ENCODE measurements at regions not wholly inside any gene's neighbourhood (a gene's known extent, or its start where the extent isn't known, plus 50 kb on each side); places are given as distances from the start of the nearest gene placed in this dataset.

DNA sequence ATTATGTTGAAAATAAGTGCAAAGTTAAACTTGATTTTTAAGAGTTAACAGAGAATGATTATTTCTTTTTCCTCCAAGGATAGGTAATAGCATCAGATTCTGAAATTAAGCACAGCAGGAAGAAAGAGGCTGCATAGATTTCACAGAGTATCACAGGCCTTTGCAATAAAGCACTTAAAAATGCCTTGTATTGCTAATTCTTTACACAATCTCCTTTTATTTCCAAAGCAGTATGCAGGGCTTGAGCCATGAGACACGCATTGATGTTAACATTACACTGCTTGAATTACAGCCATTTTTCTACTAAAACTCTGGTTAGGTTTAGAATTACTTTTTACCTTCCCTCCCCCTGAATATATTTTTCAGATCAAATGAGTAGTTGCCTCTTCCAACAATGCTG lies 398.3 kb downstream of the BCAT1 start:
- Histone ChIP-seq H2AFZ (ENCODE audit: insufficient read depth, low read depth, low read length, poor library complexity, severe bottlenecking) (no peak overlapping the region), H3K4me1 (ENCODE audit: control insufficient read depth in 2 of 2, insufficient read depth in 2 of 2, low read length in 2 of 2) (no peaks in the 10 kb centered on the region), H3K4me3 (ENCODE audit: control extremely low read depth in 1 of 5, extremely low read depth in 1 of 5, insufficient read depth in 1 of 5, low read depth in 2 of 5, low read length in 4 of 5) (no peak overlapping the region), H3K9ac (ENCODE audit: low read length) (no peak overlapping the region), H3K27ac (ENCODE audit: low read length in 2 of 2) (no peak overlapping the region), H3K79me2 (ENCODE audit: control insufficient read depth, insufficient read depth, low read length) (peaks cover 2% of the 10 kb centered on the region), H3K27me3 (replicated peaks in 1 of 4; ENCODE audit: control extremely low read depth in 1 of 4, control insufficient read depth in 3 of 4, insufficient read depth in 4 of 4, low read length in 3 of 4) (no peaks in the 10 kb centered on the region), H4K20me1 (ENCODE audit: control insufficient read depth, insufficient read depth, low read length, poor library complexity, severe bottlenecking) (no peaks in the 10 kb centered on the region), H3K9me3 (ENCODE audit: control extremely low read depth in 1 of 3, control insufficient read depth in 2 of 3, insufficient read depth in 1 of 3, low read length in 2 of 3) (peaks cover 0 to 2% (median 0%) of the 10 kb centered on the region in 3 donors), H3K36me3 (replicated peaks in 1 of 2; ENCODE audit: control extremely low read depth in 1 of 2, control insufficient read depth in 1 of 2, extremely low read depth in 1 of 2, insufficient read depth in 2 of 2, low read length in 1 of 2) (no peaks in the 10 kb centered on the region), H3K4me2 (replicated peaks; ENCODE audit: low read depth, low read length, poor library complexity, severe bottlenecking) (no peak overlapping the region)
- DNase-seq, result no peak
- no CpG with 5 or more reads among the region's 1 CpG for WGBS (ENCODE audit: insufficient coverage)
- TF ChIP-seq, protein P1, sequence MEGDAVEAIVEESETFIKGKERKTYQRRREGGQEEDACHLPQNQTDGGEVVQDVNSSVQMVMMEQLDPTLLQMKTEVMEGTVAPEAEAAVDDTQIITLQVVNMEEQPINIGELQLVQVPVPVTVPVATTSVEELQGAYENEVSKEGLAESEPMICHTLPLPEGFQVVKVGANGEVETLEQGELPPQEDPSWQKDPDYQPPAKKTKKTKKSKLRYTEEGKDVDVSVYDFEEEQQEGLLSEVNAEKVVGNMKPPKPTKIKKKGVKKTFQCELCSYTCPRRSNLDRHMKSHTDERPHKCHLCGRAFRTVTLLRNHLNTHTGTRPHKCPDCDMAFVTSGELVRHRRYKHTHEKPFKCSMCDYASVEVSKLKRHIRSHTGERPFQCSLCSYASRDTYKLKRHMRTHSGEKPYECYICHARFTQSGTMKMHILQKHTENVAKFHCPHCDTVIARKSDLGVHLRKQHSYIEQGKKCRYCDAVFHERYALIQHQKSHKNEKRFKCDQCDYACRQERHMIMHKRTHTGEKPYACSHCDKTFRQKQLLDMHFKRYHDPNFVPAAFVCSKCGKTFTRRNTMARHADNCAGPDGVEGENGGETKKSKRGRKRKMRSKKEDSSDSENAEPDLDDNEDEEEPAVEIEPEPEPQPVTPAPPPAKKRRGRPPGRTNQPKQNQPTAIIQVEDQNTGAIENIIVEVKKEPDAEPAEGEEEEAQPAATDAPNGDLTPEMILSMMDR (IDR thresholded peaks at IDR 0.05), result no peak
- TF ChIP-seq EZH2 (IDR thresholded peaks at IDR 0.05; ENCODE audit: borderline replicate concordance, insufficient read depth, low read depth, low read length, poor library complexity, severe bottlenecking), result no peak
- Mint-ChIP-seq H3K4me1 (peaks cover 2% of the 10 kb centered on the region), H3K27ac (no peak overlapping the region), H3K27me3 (no peaks in the 10 kb centered on the region), H3K4me3 (no peak overlapping the region), H3K9me3 (ENCODE audit: insufficient read depth) (peaks cover 3% of the 10 kb centered on the region)
- intact Hi-C loops (cut with micrococcal nuclease), result no loop called here
- ATAC-seq (ENCODE audit: low read depth), result no peak
- CTCF ChIA-PET, result no interaction called here
- POLR2A ChIA-PET, result no interaction called here

DNA sequence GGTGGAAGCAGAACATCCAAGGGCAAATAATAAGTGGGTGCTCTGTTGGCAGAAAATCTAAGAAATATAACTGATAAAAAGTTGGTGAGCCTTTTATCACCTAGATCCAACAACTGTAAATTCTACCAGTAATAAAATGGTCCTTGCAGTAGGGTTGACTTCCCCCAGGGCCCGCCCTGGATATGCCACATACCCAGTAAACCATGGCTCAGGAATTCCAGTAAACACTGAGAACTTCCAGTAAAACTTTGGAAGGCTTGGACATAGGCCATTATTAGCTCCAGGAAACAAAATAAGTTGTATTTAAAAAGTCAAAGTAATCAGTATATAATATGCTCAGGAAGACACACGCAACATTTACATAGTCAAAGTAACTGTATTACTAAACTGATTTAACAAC lies 402.2 kb downstream of the BCAT1 start:
- Mint-ChIP-seq H3K27me3 (no peaks in the 10 kb centered on the region), H3K4me3 (no peak overlapping the region), H3K27ac (no peak overlapping the region), H3K4me1 (no peaks in the 10 kb centered on the region), H3K9me3 (ENCODE audit: insufficient read depth) (no peaks in the 10 kb centered on the region)
- ATAC-seq (ENCODE audit: low read depth) (no peak), DNase-seq (no peak)
- Histone ChIP-seq H3K36me3 (replicated peaks in 1 of 2; ENCODE audit: control extremely low read depth in 1 of 2, control insufficient read depth in 1 of 2, extremely low read depth in 1 of 2, insufficient read depth in 2 of 2, low read length in 1 of 2) (no peaks in the 10 kb centered on the region), H3K9ac (ENCODE audit: low read length) (no peak overlapping the region), H3K9me3 (ENCODE audit: control extremely low read depth in 1 of 3, control insufficient read depth in 2 of 3, insufficient read depth in 1 of 3, low read length in 2 of 3) (no peaks in the 10 kb centered on the region), H3K4me3 (ENCODE audit: control extremely low read depth in 1 of 5, extremely low read depth in 1 of 5, insufficient read depth in 1 of 5, low read depth in 2 of 5, low read length in 4 of 5) (no peak overlapping the region), H3K27ac (ENCODE audit: low read length in 2 of 2) (no peak overlapping the region), H3K4me2 (replicated peaks; ENCODE audit: low read depth, low read length, poor library complexity, severe bottlenecking) (no peak overlapping the region), H3K79me2 (ENCODE audit: control insufficient read depth, insufficient read depth, low read length) (no peaks in the 10 kb centered on the region), H4K20me1 (ENCODE audit: control insufficient read depth, insufficient read depth, low read length, poor library complexity, severe bottlenecking) (no peaks in the 10 kb centered on the region), H3K27me3 (replicated peaks in 1 of 4; ENCODE audit: control extremely low read depth in 1 of 4, control insufficient read depth in 3 of 4, insufficient read depth in 4 of 4, low read length in 3 of 4) (no peaks in the 10 kb centered on the region), H2AFZ (ENCODE audit: insufficient read depth, low read depth, low read length, poor library complexity, severe bottlenecking) (no peak overlapping the region), H3K4me1 (ENCODE audit: control insufficient read depth in 2 of 2, insufficient read depth in 2 of 2, low read length in 2 of 2) (no peaks in the 10 kb centered on the region)
- intact Hi-C loops (cut with micrococcal nuclease), result no loop called here
- no peak for TF ChIP-seq EZH2 (IDR thresholded peaks at IDR 0.05; ENCODE audit: borderline replicate concordance, insufficient read depth, low read depth, low read length, poor library complexity, severe bottlenecking)
- TF ChIP-seq, protein P1 (IDR thresholded peaks at IDR 0.05), result no peak
- CTCF ChIA-PET, result no interaction called here
- WGBS (ENCODE audit: insufficient coverage), result no CpG with 5 or more reads among the region's 2 CpGs
- POLR2A ChIA-PET, result no interaction called here
